Tibial nerve (tissue), 4 donors: ENCODE measurements at regions not wholly inside any gene's neighbourhood (a gene's known extent, or its start where the extent isn't known, plus 50 kb on each side); places are given as distances from the start of the nearest gene placed in this dataset.

Experiments
- DNase-seq, 2 donors: peaks; one replicate each; pipeline ENCODE4 v3.0.0-alpha.2; 2019; ENCODE audit warnings: low spot score in 2 of 2
- H3K27ac ChIP-seq, 4 donors: fragments of 200-600 bp; sonication (generic) in 3 of 4; one replicate each; pipeline ENCODE4 v1.5.1; 2017 to 2019; ENCODE audit warnings: mild to moderate bottlenecking in 1 of 4
- H3K27me3 ChIP-seq, 2 donors: fragments of 200-600 bp; sonication (generic) in 1 of 2; one replicate each; pipeline versions ENCODE4 v1.5.1 to v1.6.0; 2017 to 2019
- H3K36me3 ChIP-seq, 3 donors: fragments of 200-600 bp; sonication (generic); one replicate each; pipeline ENCODE4 v1.5.1; 2018 to 2019
- H3K4me1 ChIP-seq, 4 donors: fragments of 200-600 bp; sonication (generic) in 3 of 4; one replicate each; pipeline ENCODE4 v1.5.1; 2017 to 2019
- H3K4me3 ChIP-seq, 4 donors: fragments of 200-600 bp; sonication (generic) in 3 of 4; one replicate each; pipeline ENCODE4 v1.5.1; 2017 to 2019; ENCODE audit warnings: mild to moderate bottlenecking in 1 of 4, moderate library complexity in 1 of 4
- H3K9me3 ChIP-seq, 4 donors: fragments of 200-600 bp; sonication (generic) in 3 of 4; one replicate each; pipeline ENCODE4 v1.5.1; 2017 to 2019
- EP300 ChIP-seq, 2 donors: sonication (generic); formaldehyde crosslinking; IDR thresholded peaks; one replicate each; pipeline ENCODE4 v1.6.1; 2017; ENCODE audit warnings: antibody characterized with exemption in 2 of 2, mild to moderate bottlenecking in 1 of 2
- POLR2A ChIP-seq, 2 donors: fragments of 450-650 bp; IDR thresholded peaks; one replicate each; pipeline ENCODE4 v1.6.1; 2017; ENCODE audit warnings: antibody characterized with exemption in 2 of 2, mild to moderate bottlenecking in 2 of 2, moderate library complexity in 2 of 2
- WGBS, 2 donors: methylation state at CpG; one replicate each; pipeline ENCODE4 v1.1.5; 2018; 5-methylcytosine and 5-hydroxymethylcytosine counted together
- TF ChIP-seq, protein P1 (sequence below), 5 experiments: fragments of 200-600 bp in 3 of 5; fragments of 450-650 bp in 2 of 5; sonication (generic) in 3 of 5; IDR thresholded peaks; one replicate each; pipeline ENCODE4 v1.5.1; 2016 to 2019; ENCODE audit warnings: antibody characterized with exemption in 5 of 5, mild to moderate bottlenecking in 3 of 5, moderate library complexity in 2 of 5

DNA sequence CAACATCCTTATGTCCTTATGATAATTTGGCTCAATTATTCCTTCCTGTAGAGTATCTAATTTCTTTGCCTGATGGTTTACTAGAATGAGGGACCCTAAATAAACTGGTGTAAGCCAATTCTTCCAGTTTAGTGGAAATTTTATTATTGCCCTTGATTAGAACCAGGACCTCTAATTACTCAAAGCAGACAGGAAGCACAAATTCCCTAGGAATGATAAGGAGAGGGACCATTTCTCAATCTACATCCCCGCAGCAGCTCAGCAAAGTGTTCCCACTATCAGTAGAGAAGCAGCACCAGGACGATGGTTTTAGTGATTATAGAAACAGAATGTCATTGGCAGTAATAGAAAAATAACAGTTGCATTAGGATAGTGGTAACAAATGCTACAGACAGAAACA lies 97.1 kb downstream of the PLPPR4 start:
- Histone ChIP-seq H3K27ac (no peak overlapping the region), H3K36me3 (no peaks in the 10 kb centered on the region), H3K27me3 (no peaks in the 10 kb centered on the region), H3K9me3 (no peaks in the 10 kb centered on the region), H3K4me3 (no peak overlapping the region), H3K4me1 (peaks cover 0 to 6% (median 0%) of the 10 kb centered on the region in 4 donors)
- TF ChIP-seq, protein P1, sequence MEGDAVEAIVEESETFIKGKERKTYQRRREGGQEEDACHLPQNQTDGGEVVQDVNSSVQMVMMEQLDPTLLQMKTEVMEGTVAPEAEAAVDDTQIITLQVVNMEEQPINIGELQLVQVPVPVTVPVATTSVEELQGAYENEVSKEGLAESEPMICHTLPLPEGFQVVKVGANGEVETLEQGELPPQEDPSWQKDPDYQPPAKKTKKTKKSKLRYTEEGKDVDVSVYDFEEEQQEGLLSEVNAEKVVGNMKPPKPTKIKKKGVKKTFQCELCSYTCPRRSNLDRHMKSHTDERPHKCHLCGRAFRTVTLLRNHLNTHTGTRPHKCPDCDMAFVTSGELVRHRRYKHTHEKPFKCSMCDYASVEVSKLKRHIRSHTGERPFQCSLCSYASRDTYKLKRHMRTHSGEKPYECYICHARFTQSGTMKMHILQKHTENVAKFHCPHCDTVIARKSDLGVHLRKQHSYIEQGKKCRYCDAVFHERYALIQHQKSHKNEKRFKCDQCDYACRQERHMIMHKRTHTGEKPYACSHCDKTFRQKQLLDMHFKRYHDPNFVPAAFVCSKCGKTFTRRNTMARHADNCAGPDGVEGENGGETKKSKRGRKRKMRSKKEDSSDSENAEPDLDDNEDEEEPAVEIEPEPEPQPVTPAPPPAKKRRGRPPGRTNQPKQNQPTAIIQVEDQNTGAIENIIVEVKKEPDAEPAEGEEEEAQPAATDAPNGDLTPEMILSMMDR (IDR thresholded peaks at IDR 0.05), result no peak
- no peak for TF ChIP-seq POLR2A (IDR thresholded peaks at IDR 0.05)
- no peak for TF ChIP-seq EP300 (IDR thresholded peaks at IDR 0.05)
- 85 to 91% methylated on average over 2 of the region's 2 CpGs for WGBS, 2 donors
- DNase-seq, result no peak

DNA sequence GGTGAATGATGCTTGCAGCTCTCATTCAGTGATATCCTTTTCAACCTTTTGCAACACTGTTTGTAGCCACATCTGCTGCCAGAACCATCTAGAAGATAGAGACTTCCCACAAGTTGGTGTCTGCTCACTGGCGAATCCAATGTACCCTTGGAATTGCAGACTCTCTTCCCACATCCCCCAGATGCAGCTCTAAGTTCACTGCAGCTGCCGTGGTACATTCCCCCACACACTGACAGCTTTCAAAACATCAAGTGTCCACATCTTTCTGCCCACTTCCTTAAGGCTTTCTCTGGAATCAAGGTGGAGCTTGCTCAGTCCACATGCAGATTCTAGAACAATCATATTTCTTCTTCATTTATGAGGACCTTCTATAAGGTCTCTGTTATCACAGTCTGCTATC lies 99.2 kb downstream of the PLPPR4 start:
- TF ChIP-seq EP300 (IDR thresholded peaks at IDR 0.05) (no peak), POLR2A (IDR thresholded peaks at IDR 0.05) (no peak)
- TF ChIP-seq, protein P1 (IDR thresholded peaks at IDR 0.05), result no peak
- DNase-seq, result no peak

DNA sequence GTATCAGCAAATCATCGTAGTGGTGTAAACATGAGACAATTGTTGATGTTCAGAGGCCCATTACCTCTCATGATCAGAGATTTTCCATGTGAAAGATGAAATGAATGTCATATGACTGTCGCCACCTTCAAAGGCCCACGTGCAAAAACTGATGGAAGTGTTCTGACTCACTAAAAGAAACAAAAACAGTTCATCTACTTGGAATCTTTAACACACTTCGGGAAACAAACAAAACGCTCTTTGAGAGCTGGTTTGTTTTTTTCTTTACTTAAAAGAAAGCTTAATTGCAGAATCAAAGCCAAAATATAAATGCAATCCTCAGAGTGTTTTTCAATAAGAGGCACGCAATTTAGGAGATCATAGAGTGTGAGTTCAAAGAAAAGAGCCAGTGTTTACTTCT lies 100.8 kb downstream of the PLPPR4 start:
- H3K4me1 ChIP-seq, result peaks cover 0 to 6% (median 0%) of the 10 kb centered on the region in 4 donors
- H3K4me3 ChIP-seq, result no peak overlapping the region
- WGBS, 2 donors, result 36 to 47% methylated on average over 6 of the region's 6 CpGs
- TF ChIP-seq EP300 (IDR thresholded peaks at IDR 0.05), result no peak
- TF ChIP-seq, protein P1 (IDR thresholded peaks at IDR 0.05), result no peak
- TF ChIP-seq POLR2A (IDR thresholded peaks at IDR 0.05), result no peak
- no peaks in the 10 kb centered on the region for H3K36me3 ChIP-seq
- no peak for DNase-seq
- H3K9me3 ChIP-seq, result no peaks in the 10 kb centered on the region
- no peak overlapping the region for H3K27ac ChIP-seq
- no peaks in the 10 kb centered on the region for H3K27me3 ChIP-seq

More for the DNA sequence above, 99.2 kb downstream of the PLPPR4 start:
- no peaks in the 10 kb centered on the region for H3K9me3 ChIP-seq
- peaks cover 0 to 6% (median 0%) of the 10 kb centered on the region in 4 donors for H3K4me1 ChIP-seq
- H3K27ac ChIP-seq, result no peak overlapping the region
- H3K36me3 ChIP-seq, result no peaks in the 10 kb centered on the region
- no peak overlapping the region for H3K4me3 ChIP-seq
- no peaks in the 10 kb centered on the region for H3K27me3 ChIP-seq
- 73 to 84% methylated on average over 2 of the region's 2 CpGs for WGBS, 2 donors

DNA sequence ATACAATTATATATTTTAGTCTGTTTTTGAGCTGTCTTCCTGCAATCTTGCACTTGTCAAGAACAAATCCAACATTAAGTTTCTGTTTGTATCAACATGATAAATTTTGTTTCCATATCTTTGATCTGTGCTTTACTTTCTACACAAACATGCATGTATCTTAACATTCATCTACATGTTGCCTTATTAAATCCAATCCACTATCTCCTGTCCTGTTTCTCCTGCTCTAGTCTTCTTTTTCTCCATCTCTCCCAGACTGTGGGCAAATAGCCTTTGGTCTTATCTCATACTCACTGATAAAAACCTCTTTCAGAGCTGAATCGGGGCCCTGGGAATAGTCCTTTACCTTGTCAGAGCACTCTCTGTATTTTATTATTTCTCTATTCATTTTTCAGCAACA lies 101.3 kb downstream of the PLPPR4 start:
- 42 to 65% methylated on average over 1 of the region's 1 CpG for WGBS, 2 donors
- no peaks in the 10 kb centered on the region for H3K27me3 ChIP-seq
- DNase-seq, result no peak
- no peaks in the 10 kb centered on the region for H3K36me3 ChIP-seq
- no peak overlapping the region for H3K4me3 ChIP-seq
- no peaks in the 10 kb centered on the region for H3K9me3 ChIP-seq
- peaks cover 0 to 6% (median 0%) of the 10 kb centered on the region in 4 donors for H3K4me1 ChIP-seq
- TF ChIP-seq EP300 (IDR thresholded peaks at IDR 0.05), result no peak
- no peak for TF ChIP-seq POLR2A (IDR thresholded peaks at IDR 0.05)
- TF ChIP-seq, protein P1 (IDR thresholded peaks at IDR 0.05), result no peak
- H3K27ac ChIP-seq, result no peak overlapping the region

DNA sequence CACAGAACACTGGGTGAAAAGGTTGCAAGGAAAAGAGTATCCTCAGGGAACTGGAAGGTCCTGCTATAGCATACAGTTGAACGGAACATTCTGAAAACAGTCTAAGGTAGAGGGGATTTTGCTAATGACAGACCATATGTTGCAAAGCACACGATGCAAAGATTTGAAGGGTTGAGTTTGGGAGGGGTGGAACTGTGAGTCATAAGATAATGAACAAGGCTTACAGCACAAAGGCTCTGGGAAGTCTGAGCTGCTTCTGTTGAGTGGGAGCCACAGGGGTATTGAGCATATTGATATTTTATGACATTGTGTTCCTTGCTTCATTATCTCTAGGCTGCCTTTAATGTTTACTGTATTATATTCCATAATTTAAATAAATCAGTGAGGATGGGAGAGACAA lies 104.9 kb downstream of the PLPPR4 start:
- Histone ChIP-seq H3K36me3 (no peaks in the 10 kb centered on the region), H3K4me1 (peaks cover 0 to 6% (median 0%) of the 10 kb centered on the region in 4 donors), H3K9me3 (no peaks in the 10 kb centered on the region), H3K27me3 (no peaks in the 10 kb centered on the region), H3K27ac (no peak overlapping the region), H3K4me3 (no peak overlapping the region)
- TF ChIP-seq POLR2A (IDR thresholded peaks at IDR 0.05) (no peak), EP300 (IDR thresholded peaks at IDR 0.05) (no peak)
- TF ChIP-seq, protein P1 (IDR thresholded peaks at IDR 0.05), result no peak
- no peak for DNase-seq
- 32 to 68% methylated on average over 1 to 2 of the region's 2 CpGs for WGBS, 2 donors
